Progenitor cell of endocrine pancreas (in vitro differentiated cells): ENCODE measurements at regions not wholly inside any gene's neighbourhood (a gene's known extent, or its start where the extent isn't known, plus 50 kb on each side); places are given as distances from the start of the nearest gene placed in this dataset.

ENCODE experiments used
- DNase-seq: peaks from one replicate; pipeline ENCODE4 v3.0.0; 2021; ENCODE audit warnings: low spot score; ENCODE audit not compliant: unreplicated experiment
- H3K27ac Mint-ChIP-seq: 2 replicates; pipeline ENCODE4 v1.8.0; 2021; ENCODE audit warnings: mild to moderate bottlenecking, moderate library complexity, mixed read lengths
- H3K27me3 Mint-ChIP-seq: 2 replicates; pipeline ENCODE4 v1.8.0; 2021; ENCODE audit warnings: mixed read lengths
- H3K36me3 Mint-ChIP-seq: 2 replicates; pipeline ENCODE4 v1.8.0; 2022; ENCODE audit warnings: mixed read lengths; ENCODE audit not compliant: insufficient read depth
- H3K4me1 Mint-ChIP-seq: 2 replicates; pipeline ENCODE4 v1.8.0; 2021; ENCODE audit warnings: low read depth, mixed read lengths
- H3K4me3 Mint-ChIP-seq: 2 replicates; pipeline ENCODE4 v1.8.0; 2021; ENCODE audit warnings: low read depth, mild to moderate bottlenecking, moderate library complexity, mixed read lengths
- H3K9me3 Mint-ChIP-seq: 2 replicates; pipeline ENCODE4 v1.8.0; 2021; ENCODE audit warnings: low read depth, mixed read lengths
- CTCF ChIP-seq: fragments of 200-600 bp; sonication (generic); IDR thresholded peaks from one replicate; pipeline ENCODE4 v1.5.0; 2021; ENCODE audit warnings: antibody characterized with exemption, mild to moderate bottlenecking; ENCODE audit not compliant: unreplicated experiment

DNA sequence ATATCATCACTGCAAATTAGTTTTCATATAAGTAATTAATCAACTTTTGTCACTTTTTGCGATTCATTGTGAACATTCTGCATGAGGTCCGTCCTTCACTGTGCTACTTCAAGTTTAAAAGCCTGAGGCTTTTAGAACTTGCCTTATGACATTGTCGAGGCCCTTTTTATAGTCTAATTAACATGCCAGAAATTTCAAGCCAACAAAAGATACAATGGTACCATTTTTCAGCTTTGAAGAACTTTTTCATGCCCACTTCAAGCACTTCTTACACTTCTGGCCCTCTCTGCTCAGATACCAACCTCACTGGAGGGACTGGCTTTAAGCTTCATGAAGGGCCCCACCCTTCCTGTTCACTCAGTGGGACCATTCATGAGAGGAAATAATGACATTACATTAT lies 323.1 kb downstream of the TPBG start:
- Mint-ChIP-seq H3K36me3 (no peaks in the 10 kb centered on the region), H3K4me1 (peaks cover 4% of the 10 kb centered on the region), H3K27ac (no peak overlapping the region), H3K4me3 (no peak overlapping the region), H3K27me3 (no peaks in the 10 kb centered on the region), H3K9me3 (no peaks in the 10 kb centered on the region)
- TF ChIP-seq CTCF = no peak
- DNase-seq = no peak

DNA sequence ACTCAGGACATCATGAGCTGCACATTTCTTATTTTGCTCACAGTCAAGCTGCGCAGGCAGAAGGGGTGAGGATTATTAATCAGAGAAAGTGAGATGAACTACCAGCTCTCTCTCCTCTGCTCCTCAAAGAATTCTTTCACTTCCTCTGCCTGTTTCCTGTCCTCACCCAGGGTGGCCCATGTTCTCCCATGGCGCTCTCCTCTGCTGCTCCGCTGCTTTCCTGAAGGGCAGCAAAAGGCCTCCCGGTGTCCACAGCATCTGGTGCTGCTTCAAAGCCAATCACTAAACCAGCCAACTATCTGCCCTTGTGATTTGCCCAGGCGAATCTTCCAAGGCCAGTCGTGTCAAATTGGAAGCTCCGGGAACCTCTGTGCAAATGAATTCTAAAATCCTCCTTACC lies 324.2 kb downstream of the TPBG start:
- no peak for DNase-seq
- Mint-ChIP-seq H3K9me3 (no peaks in the 10 kb centered on the region), H3K36me3 (no peaks in the 10 kb centered on the region), H3K4me3 (no peak overlapping the region), H3K4me1 (peaks cover 6% of the 10 kb centered on the region), H3K27me3 (no peaks in the 10 kb centered on the region), H3K27ac (no peak overlapping the region)
- TF ChIP-seq CTCF = no peak

- Mint-ChIP-seq H3K36me3 (no peaks in the 10 kb centered on the region), H3K4me1 (peaks cover 6% of the 10 kb centered on the region), H3K27ac (no peak overlapping the region), H3K9me3 (no peaks in the 10 kb centered on the region), H3K27me3 (no peaks in the 10 kb centered on the region), H3K4me3 (no peak overlapping the region)
- DNase-seq = no peak
- TF ChIP-seq CTCF = no peak
These were observed 326.7 kb downstream of the TPBG start for GRCh38 chr6:82690283-82690682.

- no peaks in the 10 kb centered on the region for H3K27me3 Mint-ChIP-seq
- no peak for DNase-seq
- H3K27ac Mint-ChIP-seq = no peak overlapping the region
- H3K36me3 Mint-ChIP-seq = no peaks in the 10 kb centered on the region
- H3K4me3 Mint-ChIP-seq = no peak overlapping the region
- peaks cover 6% of the 10 kb centered on the region for H3K4me1 Mint-ChIP-seq
- TF ChIP-seq CTCF = no peak
- no peaks in the 10 kb centered on the region for H3K9me3 Mint-ChIP-seq
These were observed 328.4 kb downstream of the TPBG start for GRCh38 chr6:82691997-82692396.

DNA sequence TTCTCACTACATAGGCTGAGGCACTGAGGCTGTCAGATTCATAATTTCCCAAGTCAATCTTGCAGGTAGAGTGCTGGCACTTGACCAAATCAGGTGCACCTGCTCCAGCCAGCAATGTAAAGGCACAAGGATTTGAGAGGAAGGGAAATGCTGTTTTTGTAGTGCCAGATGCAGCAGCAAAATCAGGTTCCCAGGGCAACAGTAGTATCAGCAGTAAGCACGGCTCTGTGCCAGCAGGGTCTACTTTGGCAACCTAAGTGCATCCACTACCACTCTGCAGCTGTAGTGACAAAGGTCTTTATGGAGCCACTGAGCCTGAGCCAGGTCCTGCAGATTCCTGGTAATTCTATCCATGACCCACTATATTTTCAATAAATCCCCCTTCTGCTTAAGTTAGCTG lies 329.5 kb downstream of the TPBG start:
- H3K4me1 Mint-ChIP-seq = peaks cover 6% of the 10 kb centered on the region
- H3K9me3 Mint-ChIP-seq = no peaks in the 10 kb centered on the region
- no peaks in the 10 kb centered on the region for H3K27me3 Mint-ChIP-seq
- H3K27ac Mint-ChIP-seq = no peak overlapping the region
- H3K4me3 Mint-ChIP-seq = no peak overlapping the region
- H3K36me3 Mint-ChIP-seq = no peaks in the 10 kb centered on the region
- no peak for TF ChIP-seq CTCF
- no peak for DNase-seq
